ENCODE measurements at regions not wholly inside any gene's neighbourhood (a gene's known extent, or its start where the extent isn't known, plus 50 kb on each side); places are given as distances from the start of the nearest gene placed in this dataset.

DNA sequence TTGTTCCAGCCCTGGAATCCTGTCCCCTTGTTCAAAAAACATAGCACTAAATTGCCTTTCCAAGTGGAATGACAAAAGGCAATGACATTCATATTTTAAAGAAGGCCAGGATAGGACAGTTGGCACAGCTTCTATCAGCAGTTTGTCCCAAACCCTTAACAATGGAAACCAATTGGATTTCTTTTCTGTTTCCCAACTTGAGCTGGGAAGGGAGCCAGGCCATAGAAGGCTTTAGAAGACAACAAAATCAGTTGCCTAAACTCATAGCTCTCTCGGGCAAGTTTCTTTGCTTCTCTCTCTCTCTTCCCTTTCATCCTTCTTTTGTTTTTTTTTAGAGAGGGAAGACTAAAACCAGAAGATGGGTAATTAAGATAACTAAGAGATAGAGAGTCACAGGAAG is 227.7 kb upstream of the TPRG1 start:
- Histone ChIP-seq H3K27me3 (ENCODE audit: low read length) (no peaks in the 10 kb centered on the region), H3K27ac (ENCODE audit: low read depth, low read length) (no peak overlapping the region), H3F3A (ENCODE audit: insufficient read depth) (no peaks in the 10 kb centered on the region), H3K9me2 (replicated peaks; ENCODE audit: insufficient read depth, low read length) (no peaks in the 10 kb centered on the region), H4K20me1 (ENCODE audit: low read depth, low read length) (no peaks in the 10 kb centered on the region), H3K4me2 (ENCODE audit: low read depth, low read length, poor library complexity, severe bottlenecking) (no peak overlapping the region), H3K4me3 (ENCODE audit: insufficient read depth, low read length, poor library complexity, severe bottlenecking) (no peak overlapping the region), H3K9ac (ENCODE audit: low read length) (no peak overlapping the region), H3K9me3 (ENCODE audit: insufficient read depth, low read length) (no peaks in the 10 kb centered on the region), H3K79me2 (ENCODE audit: insufficient read depth, low read length) (no peaks in the 10 kb centered on the region), H3K36me3 (ENCODE audit: low read length) (no peaks in the 10 kb centered on the region), H2AFZ (ENCODE audit: low read depth, low read length, severe bottlenecking) (no peak overlapping the region)
- no peak for TF ChIP-seq CTCF (IDR thresholded peaks at IDR 0.05; ENCODE audit: insufficient read depth, low read length, poor library complexity, severe bottlenecking)
- no peak for TF ChIP-seq EZH2phosphoT487 (conservative IDR thresholded peaks at IDR 0.05; ENCODE audit: low read length)

DNA sequence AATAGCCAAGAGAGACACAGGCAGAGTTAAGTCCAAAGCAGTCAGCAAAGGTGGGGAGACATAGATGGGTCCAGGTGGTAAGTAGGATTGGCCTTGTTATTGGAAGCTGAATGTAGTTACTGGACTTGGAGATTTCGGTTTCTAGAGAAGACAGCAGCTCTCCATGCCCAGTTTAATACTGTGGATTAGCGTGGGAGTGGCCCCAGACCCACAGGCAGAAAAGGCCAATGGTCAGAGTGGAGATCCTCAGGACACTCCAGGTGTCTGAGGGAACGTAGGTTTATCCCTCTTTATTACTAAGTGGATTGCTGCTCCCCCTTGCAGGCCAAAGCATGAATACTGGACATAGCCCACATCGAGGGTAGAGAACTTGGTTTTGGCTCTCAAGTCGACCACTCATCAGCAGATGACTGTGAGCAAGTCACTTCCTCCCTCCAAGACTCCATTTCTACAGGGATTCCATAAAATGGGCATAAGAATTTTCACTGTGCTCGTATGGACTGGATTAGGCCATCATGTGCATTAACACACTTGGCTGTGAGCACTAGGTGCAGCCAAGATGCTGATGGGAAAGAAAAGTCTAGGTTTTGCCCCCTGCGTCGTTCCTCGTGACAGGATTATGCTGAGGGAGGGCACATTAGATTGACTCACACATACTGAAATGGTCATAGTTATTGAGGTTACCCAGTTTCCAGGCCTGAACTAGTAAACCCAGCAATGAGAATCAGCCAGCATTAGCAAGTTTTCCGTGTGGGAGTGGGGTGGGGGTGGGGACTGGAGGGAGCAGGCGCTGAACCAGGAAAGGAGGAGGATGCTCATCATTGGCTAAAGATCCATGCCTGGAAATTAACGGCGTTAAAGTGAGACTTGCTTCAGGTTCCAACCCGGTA is 225.2 kb upstream of the TPRG1 start:
- TF ChIP-seq EZH2phosphoT487 (conservative IDR thresholded peaks at IDR 0.05; ENCODE audit: low read length) (no peak), CTCF (IDR thresholded peaks at IDR 0.05; ENCODE audit: insufficient read depth, low read length, poor library complexity, severe bottlenecking) (no peak)
- H3K27ac ChIP-seq (ENCODE audit: low read depth, low read length) = no peak overlapping the region
- H3F3A ChIP-seq (ENCODE audit: insufficient read depth) = no peaks in the 10 kb centered on the region
- no peak overlapping the region for H3K9ac ChIP-seq (ENCODE audit: low read length)
- H3K4me3 ChIP-seq (ENCODE audit: insufficient read depth, low read length, poor library complexity, severe bottlenecking) = no peak overlapping the region
- no peak overlapping the region for H3K4me2 ChIP-seq (ENCODE audit: low read depth, low read length, poor library complexity, severe bottlenecking)
- no peaks in the 10 kb centered on the region for H3K36me3 ChIP-seq (ENCODE audit: low read length)
- H3K9me2 ChIP-seq (replicated peaks; ENCODE audit: insufficient read depth, low read length) = no peaks in the 10 kb centered on the region
- no peaks in the 10 kb centered on the region for H3K79me2 ChIP-seq (ENCODE audit: insufficient read depth, low read length)
- no peaks in the 10 kb centered on the region for H4K20me1 ChIP-seq (ENCODE audit: low read depth, low read length)
- no peaks in the 10 kb centered on the region for H3K27me3 ChIP-seq (ENCODE audit: low read length)
- no peaks in the 10 kb centered on the region for H3K9me3 ChIP-seq (ENCODE audit: insufficient read depth, low read length)
- no peak overlapping the region for H2AFZ ChIP-seq (ENCODE audit: low read depth, low read length, severe bottlenecking)

DNA sequence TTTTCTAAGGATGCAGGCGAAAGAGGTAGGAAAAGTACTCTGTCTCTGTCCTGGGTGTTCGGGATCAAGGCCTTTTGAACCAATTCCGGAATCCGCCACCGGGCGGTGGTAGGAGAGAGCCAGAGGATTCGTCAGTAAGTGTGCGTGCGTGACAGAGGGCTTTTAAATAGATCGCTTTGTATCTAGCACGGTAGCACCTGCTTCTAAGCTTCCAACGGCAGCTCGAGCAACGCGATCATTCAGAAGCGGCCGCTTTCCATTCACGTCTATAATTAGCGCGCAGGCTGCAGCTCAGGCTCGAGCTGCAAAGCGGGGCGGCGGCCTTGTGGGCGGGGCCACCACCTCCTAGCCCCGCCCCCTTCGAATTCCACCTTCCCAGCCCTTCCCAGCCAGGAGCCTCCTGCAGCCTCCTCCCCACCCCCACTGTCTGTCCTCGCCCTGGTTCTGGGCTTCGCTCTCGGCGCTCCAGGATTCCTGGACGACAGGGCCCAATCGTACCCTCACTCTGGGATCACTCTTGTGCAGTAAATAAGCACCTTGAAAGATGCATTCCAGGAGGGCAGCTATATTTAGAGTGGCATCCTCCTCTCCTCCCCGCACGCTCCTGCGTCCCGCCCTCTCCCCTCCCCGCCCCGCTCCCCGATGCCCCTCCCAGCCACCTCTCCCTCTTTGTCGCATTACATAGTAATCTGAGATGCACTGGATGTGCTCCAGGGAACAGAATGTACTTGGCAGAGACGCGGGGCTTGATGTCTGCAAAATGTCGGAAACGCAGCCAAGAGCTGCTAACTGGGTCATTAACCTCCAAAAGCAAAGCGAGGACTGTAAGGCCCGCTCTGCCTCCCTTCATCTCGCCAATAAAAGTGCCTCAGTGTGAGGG is 224.1 kb upstream of the TPRG1 start:
- no peaks in the 10 kb centered on the region for H3K27me3 ChIP-seq (ENCODE audit: low read length)
- H3K4me3 ChIP-seq (ENCODE audit: insufficient read depth, low read length, poor library complexity, severe bottlenecking) = no peak overlapping the region
- H3K9ac ChIP-seq (ENCODE audit: low read length) = no peak overlapping the region
- no peaks in the 10 kb centered on the region for H3K36me3 ChIP-seq (ENCODE audit: low read length)
- no peaks in the 10 kb centered on the region for H4K20me1 ChIP-seq (ENCODE audit: low read depth, low read length)
- TF ChIP-seq EZH2phosphoT487 (conservative IDR thresholded peaks at IDR 0.05; ENCODE audit: low read length) = no peak
- TF ChIP-seq CTCF (IDR thresholded peaks at IDR 0.05; ENCODE audit: insufficient read depth, low read length, poor library complexity, severe bottlenecking) = no peak
- H3F3A ChIP-seq (ENCODE audit: insufficient read depth) = no peaks in the 10 kb centered on the region
- H3K9me2 ChIP-seq (replicated peaks; ENCODE audit: insufficient read depth, low read length) = no peaks in the 10 kb centered on the region
- no peak overlapping the region for H2AFZ ChIP-seq (ENCODE audit: low read depth, low read length, severe bottlenecking)
- no peaks in the 10 kb centered on the region for H3K9me3 ChIP-seq (ENCODE audit: insufficient read depth, low read length)
- no peaks in the 10 kb centered on the region for H3K79me2 ChIP-seq (ENCODE audit: insufficient read depth, low read length)
- H3K27ac ChIP-seq (ENCODE audit: low read depth, low read length) = no peak overlapping the region
- no peak overlapping the region for H3K4me2 ChIP-seq (ENCODE audit: low read depth, low read length, poor library complexity, severe bottlenecking)
